GM12878 (cell line): ENCODE measurements at regions not wholly inside any gene's neighbourhood (a gene's known extent, or its start where the extent isn't known, plus 50 kb on each side); places are given as distances from the start of the nearest gene placed in this dataset.

ENCODE experiments used
- ATAC-seq: fragments of 200-7000 bp; cut with Tn5 transposase; 3 replicates; pipeline ENCODE4 v1.9.1; 2020; ENCODE audit warnings: mild to moderate bottlenecking, moderate library complexity
- BruUV-seq: library from RNA; stranded (reverse); fragments of 400-500 nt; replicated peaks from 2 replicates; lab custom pipeline; 2021; lab: Mats Ljungman, UMichigan
- CTCF ChIA-PET: fragments of 300-600 bp; sonication (Branson Sonifier 250); formaldehyde crosslinking; extraction: SDS; loops from one replicate; lab custom pipeline; 2021; ENCODE audit warnings: inconsistent platforms; lab: Yijun Ruan, JAX
- POLR2A ChIA-PET: fragments of 350-600 bp; formaldehyde crosslinking; extraction: SDS; loops from one replicate; lab custom pipeline; 2021; ENCODE audit warnings: inconsistent platforms; lab: Charles Lee
- RAD21 ChIA-PET: fragments of 300-600 bp; sonication (Branson Sonifier 250); formaldehyde crosslinking; loops from one replicate; lab custom pipeline; 2023; ENCODE audit warnings: antibody characterized with exemption; ENCODE audit not compliant: unreplicated experiment; lab: Charles Lee
- SMC1A ChIA-PET: fragments of 300-600 bp; sonication (Branson Sonifier 250); formaldehyde crosslinking; loops from one replicate; lab custom pipeline; 2023; ENCODE audit not compliant: unreplicated experiment, uncharacterized antibody; lab: Charles Lee
- DNase-seq: peaks from one replicate; pipeline ENCODE4 v3.0.0-alpha.2; 2011; ENCODE audit warnings: low read depth, low spot score
- FAIRE-seq: peaks from 3 replicates; lab custom pipeline; 2011; peaks lifted over from hg19 to GRCh38; lab: Jason Lieb, UNC
- H2AFZ ChIP-seq: 2 replicates; pipeline ENCODE4 v1.6.0; 2011; ENCODE audit warnings: low read depth, low read length, control low read depth; ENCODE audit not compliant: control insufficient read depth
- H3K27ac ChIP-seq: 2 replicates; pipeline ENCODE4 v1.5.1; 2011; ENCODE audit warnings: control low read depth; ENCODE audit not compliant: control insufficient read depth, insufficient read depth
- H3K27me3 ChIP-seq, 2 experiments: replicated peaks in 1 of 2; 2 replicates each; pipeline versions ENCODE4 v1.6.0 to v1.6.1; 2011; ENCODE audit warnings: low read length in 1 of 2; ENCODE audit not compliant: control insufficient read depth in 2 of 2, insufficient read depth in 2 of 2
- H3K36me3 ChIP-seq, 2 experiments: 2 replicates each; pipeline ENCODE4 v1.5.1; 2011; ENCODE audit warnings: low read length in 1 of 2; ENCODE audit not compliant: control insufficient read depth in 2 of 2, insufficient read depth in 2 of 2
- H3K4me1 ChIP-seq: 2 replicates; pipeline ENCODE4 v1.6.1; 2011; ENCODE audit warnings: mild to moderate bottlenecking, low read length, moderate library complexity, mixed read lengths; ENCODE audit not compliant: control insufficient read depth, insufficient read depth
- H3K4me2 ChIP-seq: 2 replicates; pipeline ENCODE4 v1.6.0; 2011; ENCODE audit warnings: control low read depth; ENCODE audit not compliant: control insufficient read depth, insufficient read depth
- H3K4me3 ChIP-seq: fragments of 200-600 bp; sonication (generic); 2 replicates; pipeline ENCODE4 v1.5.1; 2016
- H3K79me2 ChIP-seq: 2 replicates; pipeline ENCODE4 v1.6.0; 2011; ENCODE audit warnings: low read length; ENCODE audit not compliant: control insufficient read depth, insufficient read depth
- H3K9ac ChIP-seq: 2 replicates; pipeline ENCODE4 v1.8.0; 2011; ENCODE audit warnings: low read length, control low read depth, mixed read lengths; ENCODE audit not compliant: control insufficient read depth, insufficient read depth
- H3K9me3 ChIP-seq: replicated peaks from 3 replicates; pipeline ENCODE4 v1.5.1; 2011; ENCODE audit warnings: mild to moderate bottlenecking, low read length; ENCODE audit not compliant: control insufficient read depth, insufficient read depth
- H4K20me1 ChIP-seq: 2 replicates; pipeline ENCODE4 v1.6.0; 2011; ENCODE audit not compliant: control insufficient read depth, insufficient read depth
- ASH2L ChIP-seq: fragments of 300-600, 200-600 bp; sonication (generic); IDR thresholded peaks from 2 replicates; pipeline ENCODE4 v1.6.1; 2017; ENCODE audit warnings: low read depth, mild to moderate bottlenecking, borderline replicate concordance
- BHLHE40 ChIP-seq, 2 experiments: fragments of 450-650 bp in 1 of 2; IDR thresholded peaks; 2 replicates each; pipeline ENCODE4 v1.6.1; 2011 to 2017; ENCODE audit warnings: low read depth in 2 of 2, borderline replicate concordance in 1 of 2, improper control_type of control experiment in 1 of 2, low read length in 1 of 2, mild to moderate bottlenecking in 1 of 2
- CREB1 ChIP-seq: IDR thresholded peaks from 2 replicates; pipeline ENCODE4 v1.6.1; 2012; ENCODE audit warnings: low read depth, mild to moderate bottlenecking, inconsistent platforms
- EP300 ChIP-seq, 2 experiments: fragments of 150-350 bp in 1 of 2; IDR thresholded peaks; 2 replicates each; pipeline ENCODE4 v1.6.1; 2011 to 2012; ENCODE audit warnings: low read depth in 2 of 2, low read length in 2 of 2, borderline replicate concordance in 1 of 2, improper control_type of control experiment in 1 of 2, inconsistent platforms in 1 of 2; ENCODE audit not compliant: control insufficient read depth in 1 of 2
- ESRRA ChIP-seq: IDR thresholded peaks from 2 replicates; pipeline ENCODE4 v1.6.1; 2012; ENCODE audit warnings: mild to moderate bottlenecking, low read length, improper control_type of control experiment
- MTA3 ChIP-seq: IDR thresholded peaks from 2 replicates; pipeline ENCODE4 v1.6.1; 2012; ENCODE audit warnings: low read length, inconsistent platforms, borderline replicate concordance
- PAX5 ChIP-seq: IDR thresholded peaks from 2 replicates; pipeline ENCODE4 v1.6.1; 2011; ENCODE audit warnings: low read depth, low read length, borderline replicate concordance
- POLR2AphosphoS5 ChIP-seq: IDR thresholded peaks from 2 replicates; pipeline ENCODE4 v1.6.1; 2011; ENCODE audit warnings: mild to moderate bottlenecking, low read length, inconsistent platforms
- SP1 ChIP-seq: IDR thresholded peaks from one replicate; pipeline ENCODE4 v1.6.1; 2011; ENCODE audit warnings: low read depth, low read length
- SREBF1 ChIP-seq: IDR thresholded peaks from 2 replicates; pipeline ENCODE4 v1.6.1; 2012; ENCODE audit warnings: mild to moderate bottlenecking, low read length
- TBL1XR1 ChIP-seq: IDR thresholded peaks from 2 replicates; pipeline ENCODE4 v1.6.1; 2012; ENCODE audit warnings: low read depth, low read length, improper control_type of control experiment
- WGBS: methylation state at CpG from one replicate; pipeline ENCODE4 v1.1.6; 2016; ENCODE audit warnings: low lambda C conversion rate; ENCODE audit not compliant: insufficient replicate concordance, insufficient coverage; ENCODE audit errors: missing lambda C conversion rate; 5-methylcytosine and 5-hydroxymethylcytosine counted together
- in situ Hi-C: fragments of 300-500 bp; cut with MboI; formaldehyde crosslinking; loops from 9 replicates; pipeline ENCODE4 v1.14.3; 2018; ENCODE audit warnings: mixed read lengths
- intact Hi-C: fragments of 100-400 bp; cut with micrococcal nuclease; formaldehyde crosslinking; loops from one replicate; pipeline ENCODE4 v1.14.2; 2022; ENCODE audit not compliant: unreplicated experiment
- TF ChIP-seq, protein P1 (sequence below): fragments of 450-650 bp; IDR thresholded peaks from 2 replicates; pipeline ENCODE4 v1.6.1; 2017; ENCODE audit warnings: mild to moderate bottlenecking, moderate library complexity
- TF ChIP-seq, protein P2 (sequence below): IDR thresholded peaks from 2 replicates; pipeline ENCODE4 v1.6.1; 2011; ENCODE audit warnings: low read depth, low read length, improper control_type of control experiment, borderline replicate concordance

DNA sequence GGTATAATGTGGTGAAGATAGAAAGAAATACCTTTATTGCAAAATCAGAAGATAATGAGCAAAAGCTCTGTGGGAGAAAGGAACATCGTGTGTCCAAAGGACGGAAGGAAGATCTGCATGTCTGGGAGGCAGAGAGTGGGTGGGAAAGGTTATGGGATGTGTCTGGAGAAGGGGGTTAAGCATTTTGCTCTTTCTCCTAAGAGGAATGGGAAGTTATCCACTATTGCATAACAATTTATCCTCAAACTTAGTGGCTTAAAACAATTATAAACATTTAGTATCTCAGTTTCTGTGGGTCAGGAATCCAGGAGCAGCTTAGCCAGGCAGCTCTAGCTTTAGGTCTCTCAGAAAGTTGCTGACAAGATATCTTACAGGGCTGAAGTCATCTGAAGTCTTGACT lies 229.1 kb upstream of the CITED2 start:
- H4K20me1 ChIP-seq, result no peaks in the 10 kb centered on the region
- no peak overlapping the region for H3K27ac ChIP-seq
- H3K4me2 ChIP-seq, result no peak overlapping the region
- no peaks in the 10 kb centered on the region for H3K27me3 ChIP-seq
- in situ Hi-C loops, result no loop called here
- H3K79me2 ChIP-seq, result no peaks in the 10 kb centered on the region
- RAD21 ChIA-PET, result no interaction called here
- H3K4me3 ChIP-seq, result no peak overlapping the region
- ATAC-seq, result no peak
- CTCF ChIA-PET, result interaction anchor here (0.8 to 1.4 kb wide), 3 partner anchors 21 to 234 kb away, joined by 3 to 4 read pairs (median 4); no protein-coding TSS in a partner anchor
- 94% methylated on average over 2 of the region's 2 CpGs for WGBS
- no TSS peak for BruUV-seq
- TF ChIP-seq, protein P1, sequence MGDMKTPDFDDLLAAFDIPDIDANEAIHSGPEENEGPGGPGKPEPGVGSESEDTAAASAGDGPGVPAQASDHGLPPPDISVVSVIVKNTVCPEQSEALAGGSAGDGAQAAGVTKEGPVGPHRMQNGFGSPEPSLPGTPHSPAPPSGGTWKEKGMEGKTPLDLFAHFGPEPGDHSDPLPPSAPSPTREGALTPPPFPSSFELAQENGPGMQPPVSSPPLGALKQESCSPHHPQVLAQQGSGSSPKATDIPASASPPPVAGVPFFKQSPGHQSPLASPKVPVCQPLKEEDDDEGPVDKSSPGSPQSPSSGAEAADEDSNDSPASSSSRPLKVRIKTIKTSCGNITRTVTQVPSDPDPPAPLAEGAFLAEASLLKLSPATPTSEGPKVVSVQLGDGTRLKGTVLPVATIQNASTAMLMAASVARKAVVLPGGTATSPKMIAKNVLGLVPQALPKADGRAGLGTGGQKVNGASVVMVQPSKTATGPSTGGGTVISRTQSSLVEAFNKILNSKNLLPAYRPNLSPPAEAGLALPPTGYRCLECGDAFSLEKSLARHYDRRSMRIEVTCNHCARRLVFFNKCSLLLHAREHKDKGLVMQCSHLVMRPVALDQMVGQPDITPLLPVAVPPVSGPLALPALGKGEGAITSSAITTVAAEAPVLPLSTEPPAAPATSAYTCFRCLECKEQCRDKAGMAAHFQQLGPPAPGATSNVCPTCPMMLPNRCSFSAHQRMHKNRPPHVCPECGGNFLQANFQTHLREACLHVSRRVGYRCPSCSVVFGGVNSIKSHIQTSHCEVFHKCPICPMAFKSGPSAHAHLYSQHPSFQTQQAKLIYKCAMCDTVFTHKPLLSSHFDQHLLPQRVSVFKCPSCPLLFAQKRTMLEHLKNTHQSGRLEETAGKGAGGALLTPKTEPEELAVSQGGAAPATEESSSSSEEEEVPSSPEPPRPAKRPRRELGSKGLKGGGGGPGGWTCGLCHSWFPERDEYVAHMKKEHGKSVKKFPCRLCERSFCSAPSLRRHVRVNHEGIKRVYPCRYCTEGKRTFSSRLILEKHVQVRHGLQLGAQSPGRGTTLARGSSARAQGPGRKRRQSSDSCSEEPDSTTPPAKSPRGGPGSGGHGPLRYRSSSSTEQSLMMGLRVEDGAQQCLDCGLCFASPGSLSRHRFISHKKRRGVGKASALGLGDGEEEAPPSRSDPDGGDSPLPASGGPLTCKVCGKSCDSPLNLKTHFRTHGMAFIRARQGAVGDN, result no peak
- TF ChIP-seq BHLHE40 (IDR thresholded peaks at IDR 0.05; ENCODE audit: borderline replicate concordance in 1 of 2, low read depth in 2 of 2, low read length in 1 of 2), result no peak
- no peak for TF ChIP-seq ASH2L
- no peak for TF ChIP-seq SREBF1
- no peak for TF ChIP-seq POLR2AphosphoS5
- no peak for TF ChIP-seq SP1
- no peak for TF ChIP-seq EP300 (IDR thresholded peaks at IDR 0.05; ENCODE audit: borderline replicate concordance in 1 of 2, control insufficient read depth in 1 of 2, low read depth in 2 of 2, low read length in 2 of 2)
- TF ChIP-seq TBL1XR1, result no peak
- no peak for TF ChIP-seq CREB1
- TF ChIP-seq PAX5, result no peak
- TF ChIP-seq MTA3, result no peak
- no peak for TF ChIP-seq ESRRA
- TF ChIP-seq, protein P2, sequence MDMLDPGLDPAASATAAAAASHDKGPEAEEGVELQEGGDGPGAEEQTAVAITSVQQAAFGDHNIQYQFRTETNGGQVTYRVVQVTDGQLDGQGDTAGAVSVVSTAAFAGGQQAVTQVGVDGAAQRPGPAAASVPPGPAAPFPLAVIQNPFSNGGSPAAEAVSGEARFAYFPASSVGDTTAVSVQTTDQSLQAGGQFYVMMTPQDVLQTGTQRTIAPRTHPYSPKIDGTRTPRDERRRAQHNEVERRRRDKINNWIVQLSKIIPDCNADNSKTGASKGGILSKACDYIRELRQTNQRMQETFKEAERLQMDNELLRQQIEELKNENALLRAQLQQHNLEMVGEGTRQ, result no peak
- TF ChIP-seq, all 136 proteins: peak for 0
- FAIRE-seq (no peak), DNase-seq (no peak)
- Histone ChIP-seq H3K9me3 (no peaks in the 10 kb centered on the region; the same call in 2 of the 3 replicates), H2AFZ (no peak overlapping the region), H3K36me3 (no peaks in the 10 kb centered on the region), H3K9ac (no peak overlapping the region), H3K4me1 (peaks cover 9% of the 10 kb centered on the region)
- POLR2A ChIA-PET, result interaction anchor here (1.5 kb wide), 1 partner anchor 13 kb away, joined by 3 read pairs; no protein-coding TSS in a partner anchor
- SMC1A ChIA-PET, result interaction anchor here (0.8 to 1.6 kb wide), 5 partner anchors 9 to 280 kb away, joined by 3 to 4 read pairs (median 3); no protein-coding TSS in a partner anchor
- intact Hi-C loops, result no loop called here
